GM18505 (cell line): ENCODE measurements at regions not wholly inside any gene's neighbourhood (a gene's known extent, or its start where the extent isn't known, plus 50 kb on each side); places are given as distances from the start of the nearest gene placed in this dataset.

Experiments used
- ATAC-seq: cut with Tn5 transposase; IDR thresholded peaks from one replicate; pipeline ENCODE4 v1.9.1; 2021; ENCODE audit not compliant: unreplicated experiment
- POLR2A ChIP-seq: IDR thresholded peaks from 4 replicates; pipeline ENCODE4 v1.6.1; 2011; ENCODE audit warnings: borderline replicate concordance; ENCODE audit not compliant: insufficient read depth, insufficient read length; ENCODE audit errors: extremely low read depth

DNA sequence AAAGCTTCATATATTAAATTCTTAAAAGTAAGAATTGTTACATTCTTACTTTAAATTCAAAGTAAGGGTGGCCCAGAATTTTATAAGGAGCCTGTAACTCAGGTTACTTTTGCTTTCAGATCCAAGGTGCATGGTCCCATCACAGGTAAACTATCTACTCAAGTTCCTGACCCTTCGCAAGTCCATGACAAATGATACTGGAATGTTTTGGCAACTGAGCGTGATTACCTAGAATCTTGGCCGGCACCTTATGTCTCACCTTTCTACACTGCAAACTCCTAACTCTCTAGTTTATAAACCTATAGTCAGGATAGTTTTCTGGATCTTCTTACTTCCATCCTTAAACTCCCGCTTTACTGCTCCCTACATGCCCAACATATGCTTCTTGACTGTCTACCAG lies 67.9 kb upstream of the HMGN3 start:
- TF ChIP-seq POLR2A, result no peak
- no peak for ATAC-seq

DNA sequence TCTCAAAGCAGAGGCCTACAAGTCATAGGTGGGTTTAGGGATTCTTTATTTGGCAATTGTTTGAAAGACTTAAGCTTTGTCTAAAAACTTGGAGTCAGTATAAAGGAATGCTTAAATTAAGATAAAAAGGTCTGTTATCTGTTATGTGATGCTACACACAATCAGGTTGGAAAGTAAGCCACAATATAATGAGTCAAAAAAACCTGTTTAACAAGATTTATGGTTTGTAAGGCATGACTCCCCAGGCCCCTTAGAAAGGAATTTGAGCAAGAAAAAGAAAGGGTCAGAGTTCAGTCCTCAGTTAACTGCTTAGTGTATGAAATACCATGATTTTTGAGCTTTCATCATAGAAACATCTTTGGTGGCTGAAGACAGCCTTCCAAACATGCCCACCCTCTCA lies 66.8 kb upstream of the HMGN3 start:
- no peak for TF ChIP-seq POLR2A
- no peak for ATAC-seq

DNA sequence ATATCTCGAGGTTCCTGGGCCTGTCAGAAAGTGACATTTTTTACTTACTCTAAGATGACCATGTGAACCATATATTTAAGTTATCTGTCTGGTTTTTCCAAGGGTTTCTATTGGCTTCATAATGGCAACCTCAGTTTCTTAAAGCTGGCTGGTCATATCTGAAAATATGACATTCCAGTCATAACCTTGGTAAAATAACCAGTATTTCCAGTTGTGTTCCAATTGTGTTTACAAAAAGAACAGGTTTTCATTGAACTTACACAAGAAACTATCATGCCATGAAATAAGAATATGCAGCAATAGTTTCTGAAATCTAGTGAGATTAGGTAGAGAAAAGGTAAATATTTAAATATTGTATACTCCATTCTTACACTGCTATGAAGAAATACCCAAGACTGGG lies 61.7 kb upstream of the HMGN3 start:
- no peak for ATAC-seq
- no peak for TF ChIP-seq POLR2A
